Mesendoderm (in vitro differentiated cells): ENCODE measurements at regions not wholly inside any gene's neighbourhood (a gene's known extent, or its start where the extent isn't known, plus 50 kb on each side); places are given as distances from the start of the nearest gene placed in this dataset.
"Not testable (repeated sequence)": the region's sequence is repeated elsewhere in the genome, so short reads cannot be mapped to it uniquely, and the experiment has no call there.

Experiments
- DNase-seq: peaks from one replicate; pipeline ENCODE4 v3.0.0; 2013
- H2AK5ac ChIP-seq: 2 replicates; pipeline ENCODE4 v1.6.1; 2013; ENCODE audit warnings: low read length, inconsistent platforms
- H2BK120ac ChIP-seq: 2 replicates; pipeline ENCODE4 v1.6.1; 2013; ENCODE audit warnings: low read depth, mild to moderate bottlenecking, low read length, moderate library complexity, mixed read lengths
- H2BK15ac ChIP-seq: replicated peaks from 2 replicates; pipeline ENCODE4 v1.6.1; 2013; ENCODE audit warnings: low read depth, mild to moderate bottlenecking, moderate library complexity
- H2BK5ac ChIP-seq: 2 replicates; pipeline ENCODE4 v1.6.1; 2013; ENCODE audit warnings: low read length, inconsistent platforms
- H3K18ac ChIP-seq: 2 replicates; pipeline ENCODE4 v1.6.1; 2013; ENCODE audit warnings: mild to moderate bottlenecking, low read length, mixed read lengths
- H3K23ac ChIP-seq: one replicate; pipeline ENCODE4 v1.6.1; 2013; ENCODE audit warnings: low read length
- H3K27ac ChIP-seq: 2 replicates; pipeline ENCODE4 v1.5.1; 2013; ENCODE audit warnings: low read depth, mild to moderate bottlenecking, inconsistent platforms, low read length, moderate library complexity
- H3K27me3 ChIP-seq: 2 replicates; pipeline ENCODE4 v1.6.1; 2013; ENCODE audit warnings: low read length, control low read depth, mild to moderate bottlenecking, inconsistent platforms; ENCODE audit not compliant: insufficient read depth, poor library complexity
- H3K36me3 ChIP-seq: 2 replicates; pipeline ENCODE4 v1.6.1; 2013; ENCODE audit warnings: low read length, inconsistent platforms; ENCODE audit not compliant: control insufficient read depth, insufficient read depth
- H3K4ac ChIP-seq: one replicate; pipeline ENCODE4 v1.6.1; 2013; ENCODE audit warnings: low read depth, mild to moderate bottlenecking, low read length, moderate library complexity
- H3K4me1 ChIP-seq: 2 replicates; pipeline ENCODE4 v1.6.1; 2013; ENCODE audit warnings: low read depth, low read length, inconsistent platforms; ENCODE audit not compliant: control insufficient read depth
- H3K4me2 ChIP-seq: 2 replicates; pipeline ENCODE4 v1.6.1; 2013; ENCODE audit warnings: low read length
- H3K4me3 ChIP-seq: 2 replicates; pipeline ENCODE4 v1.5.1; 2013; ENCODE audit warnings: mild to moderate bottlenecking, low read length
- H3K56ac ChIP-seq: one replicate; pipeline ENCODE4 v1.6.1; 2013; ENCODE audit warnings: low read length
- H3K79me1 ChIP-seq: 2 replicates; pipeline ENCODE4 v1.6.1; 2013; ENCODE audit warnings: low read length, inconsistent platforms
- H3K79me2 ChIP-seq: 2 replicates; pipeline ENCODE4 v1.6.1; 2013; ENCODE audit warnings: mild to moderate bottlenecking, low read length; ENCODE audit not compliant: control insufficient read depth, insufficient read depth
- H3K9ac ChIP-seq: 2 replicates; pipeline ENCODE4 v1.6.1; 2013; ENCODE audit warnings: low read length, inconsistent platforms
- H4K5ac ChIP-seq: one replicate; pipeline ENCODE4 v1.6.1; 2013; ENCODE audit warnings: low read length
- H4K8ac ChIP-seq: one replicate; pipeline ENCODE4 v1.6.1; 2013; ENCODE audit warnings: low read depth, mild to moderate bottlenecking, control low read depth, low read length, moderate library complexity
- WGBS: extraction: QIAGEN DNeasy Blood & Tissue Kit; methylation state at CpG from one replicate; pipeline ENCODE4 v1.1.7; 2013; ENCODE audit warnings: low lambda C conversion rate, missing lambda C conversion rate; ENCODE audit not compliant: insufficient coverage; ENCODE audit errors: extremely low coverage; 5-methylcytosine and 5-hydroxymethylcytosine counted together

DNA sequence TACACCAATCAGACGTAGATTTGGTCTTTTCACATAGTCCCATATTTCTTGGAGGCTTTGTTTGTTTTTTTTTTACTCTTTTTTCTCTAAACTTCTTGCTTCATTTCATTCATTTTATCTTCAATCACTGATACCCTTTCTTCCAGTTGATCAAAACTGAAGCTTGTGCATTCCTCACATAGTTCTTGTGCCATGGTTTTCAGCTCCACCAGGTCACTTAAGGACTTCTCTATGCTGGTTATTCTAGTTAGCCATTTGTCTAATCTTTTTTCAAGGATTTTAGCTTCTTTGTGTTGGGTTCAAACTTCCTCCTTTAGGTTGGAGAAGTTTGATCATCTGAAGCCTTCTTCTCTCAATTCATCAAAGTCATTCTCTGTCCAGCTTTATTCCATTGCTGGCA, 229.3 kb downstream of the COX18 start:
- not testable (repeated sequence) for H3K79me2 ChIP-seq, H3K23ac ChIP-seq, DNase-seq, H2BK120ac ChIP-seq, H2BK5ac ChIP-seq, H2BK15ac ChIP-seq, H3K9ac ChIP-seq, H3K18ac ChIP-seq, H3K79me1 ChIP-seq, H3K4me2 ChIP-seq, H4K8ac ChIP-seq, H3K27ac ChIP-seq, H3K27me3 ChIP-seq, H3K4me3 ChIP-seq, H3K4me1 ChIP-seq, H3K56ac ChIP-seq, H4K5ac ChIP-seq, H3K4ac ChIP-seq, H2AK5ac ChIP-seq, H3K36me3 ChIP-seq
- WGBS = no CpG with 5 or more reads among the region's 1 CpG

- no peaks in the 10 kb centered on the region for H3K79me1 ChIP-seq
- H2BK15ac ChIP-seq = no peak overlapping the region
- H4K8ac ChIP-seq = no peak overlapping the region
- DNase-seq = no peak
- H3K23ac ChIP-seq = no peak overlapping the region
- no peak overlapping the region for H3K18ac ChIP-seq
- H3K4ac ChIP-seq = no peak overlapping the region
- no peak overlapping the region for H3K56ac ChIP-seq
- no peak overlapping the region for H2BK120ac ChIP-seq
- WGBS = no CpG with 5 or more reads among the region's 1 CpG
- H3K27ac ChIP-seq = no peak overlapping the region
- no peak overlapping the region for H3K9ac ChIP-seq
- no peaks in the 10 kb centered on the region for H3K27me3 ChIP-seq
- no peak overlapping the region for H3K4me3 ChIP-seq
- H4K5ac ChIP-seq = no peak overlapping the region
- no peaks in the 10 kb centered on the region for H3K4me1 ChIP-seq
- no peak overlapping the region for H3K4me2 ChIP-seq
- no peak overlapping the region for H2BK5ac ChIP-seq
- H2AK5ac ChIP-seq = no peak overlapping the region
- H3K36me3 ChIP-seq = no peaks in the 10 kb centered on the region
- H3K79me2 ChIP-seq = no peaks in the 10 kb centered on the region
Measured at GRCh38 chr4:72828864-72829263, 240.7 kb downstream of the COX18 start.

GRCh38 chr4:72827968-72828367, 241.5 kb downstream of the COX18 start:
- no peaks in the 10 kb centered on the region for H3K79me1 ChIP-seq
- no CpG with 5 or more reads among the region's 1 CpG for WGBS
- H3K4me2 ChIP-seq = no peak overlapping the region
- no peak overlapping the region for H2BK120ac ChIP-seq
- H2AK5ac ChIP-seq = no peak overlapping the region
- no peak overlapping the region for H3K4me3 ChIP-seq
- H3K9ac ChIP-seq = no peak overlapping the region
- no peak overlapping the region for H2BK5ac ChIP-seq
- no peaks in the 10 kb centered on the region for H3K4me1 ChIP-seq
- H3K36me3 ChIP-seq = no peaks in the 10 kb centered on the region
- no peak overlapping the region for H4K5ac ChIP-seq
- no peak overlapping the region for H3K18ac ChIP-seq
- DNase-seq = no peak
- H3K23ac ChIP-seq = no peak overlapping the region
- H4K8ac ChIP-seq = no peak overlapping the region
- no peak overlapping the region for H3K27ac ChIP-seq
- no peaks in the 10 kb centered on the region for H3K27me3 ChIP-seq
- no peaks in the 10 kb centered on the region for H3K79me2 ChIP-seq
- H2BK15ac ChIP-seq = no peak overlapping the region
- no peak overlapping the region for H3K4ac ChIP-seq
- no peak overlapping the region for H3K56ac ChIP-seq

- H3K4ac ChIP-seq = no peak overlapping the region
- DNase-seq = no peak
- no peak overlapping the region for H4K5ac ChIP-seq
- H3K18ac ChIP-seq = no peak overlapping the region
- H3K36me3 ChIP-seq = no peaks in the 10 kb centered on the region
- no peak overlapping the region for H3K23ac ChIP-seq
- H3K27ac ChIP-seq = no peak overlapping the region
- no peak overlapping the region for H2BK15ac ChIP-seq
- H2BK120ac ChIP-seq = no peak overlapping the region
- no peaks in the 10 kb centered on the region for H3K79me1 ChIP-seq
- no peak overlapping the region for H2AK5ac ChIP-seq
- no peaks in the 10 kb centered on the region for H3K27me3 ChIP-seq
- H2BK5ac ChIP-seq = no peak overlapping the region
- no peaks in the 10 kb centered on the region for H3K4me1 ChIP-seq
- H3K9ac ChIP-seq = no peak overlapping the region
- no peaks in the 10 kb centered on the region for H3K79me2 ChIP-seq
- no peak overlapping the region for H3K56ac ChIP-seq
- H4K8ac ChIP-seq = no peak overlapping the region
- H3K4me3 ChIP-seq = no peak overlapping the region
- H3K4me2 ChIP-seq = no peak overlapping the region
Measured at GRCh38 chr4:72820107-72820506, 249.4 kb downstream of the COX18 start.

DNA sequence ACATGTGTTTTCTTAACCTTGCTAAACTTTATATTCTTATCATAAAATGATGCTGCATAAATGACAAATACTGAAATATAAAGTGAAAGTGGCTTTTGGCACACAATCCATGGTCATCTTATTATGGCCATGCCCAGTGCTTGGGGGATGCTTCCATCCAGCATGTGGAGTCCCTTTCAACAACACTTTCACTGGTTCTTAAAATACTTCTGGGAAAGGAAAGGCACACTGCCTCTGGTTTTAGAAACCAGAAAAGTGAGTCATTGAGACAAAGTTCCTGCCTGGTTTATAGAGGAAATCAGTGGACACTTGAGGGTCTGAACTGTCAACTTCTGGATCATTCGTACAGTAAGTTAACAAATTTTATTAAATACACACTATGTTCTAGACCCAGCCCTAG, 248.0 kb upstream of the ADAMTS3 start:
- Histone ChIP-seq H3K36me3 (no peaks in the 10 kb centered on the region), H3K4ac (no peak overlapping the region), H3K18ac (no peak overlapping the region), H3K4me1 (no peaks in the 10 kb centered on the region), H3K79me1 (no peaks in the 10 kb centered on the region), H2BK5ac (no peak overlapping the region), H2BK120ac (no peak overlapping the region), H3K56ac (no peak overlapping the region), H3K27ac (no peak overlapping the region), H3K23ac (no peak overlapping the region), H3K9ac (no peak overlapping the region), H3K4me2 (no peak overlapping the region), H3K27me3 (no peaks in the 10 kb centered on the region), H4K5ac (no peak overlapping the region), H3K4me3 (no peak overlapping the region), H2AK5ac (no peak overlapping the region), H2BK15ac (no peak overlapping the region), H4K8ac (no peak overlapping the region), H3K79me2 (no peaks in the 10 kb centered on the region)
- no peak for DNase-seq
- no CpG with 5 or more reads among the region's 1 CpG for WGBS

- Histone ChIP-seq H2BK5ac (no peak overlapping the region), H3K79me1 (no peaks in the 10 kb centered on the region), H2BK120ac (no peak overlapping the region), H4K5ac (no peak overlapping the region), H3K4me1 (no peaks in the 10 kb centered on the region), H3K79me2 (no peaks in the 10 kb centered on the region), H2BK15ac (no peak overlapping the region), H3K18ac (no peak overlapping the region), H3K4ac (no peak overlapping the region), H3K27ac (no peak overlapping the region), H3K56ac (no peak overlapping the region), H3K4me2 (no peak overlapping the region), H3K36me3 (no peaks in the 10 kb centered on the region), H3K23ac (no peak overlapping the region), H3K4me3 (no peak overlapping the region), H3K9ac (no peak overlapping the region), H4K8ac (no peak overlapping the region), H3K27me3 (no peaks in the 10 kb centered on the region), H2AK5ac (no peak overlapping the region)
- no CpG with 5 or more reads among the region's 1 CpG for WGBS
- DNase-seq = no peak
Measured at GRCh38 chr4:72814241-72814640, 245.2 kb upstream of the ADAMTS3 start.
